Endodermal cell (in vitro differentiated cells): ENCODE measurements at regions not wholly inside any gene's neighbourhood (a gene's known extent, or its start where the extent isn't known, plus 50 kb on each side); places are given as distances from the start of the nearest gene placed in this dataset.

Experiments used
- DNase-seq: peaks from one replicate; pipeline ENCODE4 v3.0.0-alpha.2; 2017
- H3K27ac ChIP-seq: 2 replicates; pipeline ENCODE4 v1.5.1; 2013; ENCODE audit warnings: mild to moderate bottlenecking, low read depth, low read length, moderate library complexity
- H3K27me3 ChIP-seq: 2 replicates; pipeline ENCODE4 v1.6.1; 2013; ENCODE audit warnings: mild to moderate bottlenecking, low read length, moderate library complexity; ENCODE audit not compliant: insufficient read depth, control insufficient read depth, poor library complexity, severe bottlenecking
- H3K36me3 ChIP-seq: 2 replicates; pipeline ENCODE4 v1.7.0; 2013; ENCODE audit warnings: mild to moderate bottlenecking, low read length, moderate library complexity; ENCODE audit not compliant: control insufficient read depth, insufficient read depth
- H3K4me1 ChIP-seq: one replicate; pipeline ENCODE4 v1.7.0; 2013; ENCODE audit warnings: low read length; ENCODE audit not compliant: control insufficient read depth, insufficient read depth
- H3K4me3 ChIP-seq: 2 replicates; pipeline ENCODE4 v1.5.1; 2013; ENCODE audit warnings: mild to moderate bottlenecking, low read length, moderate library complexity
- H3K9ac ChIP-seq: 2 replicates; pipeline ENCODE4 v1.6.1; 2013; ENCODE audit warnings: mild to moderate bottlenecking, low read length, moderate library complexity; ENCODE audit not compliant: poor library complexity, severe bottlenecking; ENCODE audit errors: extremely low read depth
- H3K9me3 ChIP-seq: 2 replicates; pipeline ENCODE4 v1.6.1; 2013; ENCODE audit warnings: mild to moderate bottlenecking, low read length, moderate library complexity; ENCODE audit not compliant: control insufficient read depth
- H3K27ac Mint-ChIP-seq: 2 replicates; pipeline ENCODE4 v1.8.0; 2020; ENCODE audit warnings: mixed read lengths
- H3K27me3 Mint-ChIP-seq: 2 replicates; pipeline ENCODE4 v1.8.0; 2021; ENCODE audit warnings: mild to moderate bottlenecking, mixed read lengths; ENCODE audit not compliant: insufficient read depth
- H3K36me3 Mint-ChIP-seq: 2 replicates; pipeline ENCODE4 v1.8.0; 2020; ENCODE audit warnings: low read depth, mixed read lengths
- H3K4me1 Mint-ChIP-seq: 2 replicates; pipeline ENCODE4 v1.8.0; 2020; ENCODE audit warnings: mixed read lengths
- H3K4me3 Mint-ChIP-seq: 2 replicates; pipeline ENCODE4 v1.8.0; 2020; ENCODE audit warnings: mild to moderate bottlenecking, moderate library complexity, mixed read lengths
- H3K9me3 Mint-ChIP-seq: 2 replicates; pipeline ENCODE4 v1.8.0; 2020; ENCODE audit warnings: mild to moderate bottlenecking, mixed read lengths
- CTCF ChIP-seq: fragments of 200-600 bp; sonication (generic); conservative IDR thresholded peaks from 2 replicates; pipeline ENCODE4 v1.5.0; 2021; ENCODE audit warnings: antibody characterized with exemption, mild to moderate bottlenecking
- WGBS, 2 experiments: methylation state at CpG; one replicate each; pipeline versions ENCODE4 v1.1.5 to v1.1.7; 2013; ENCODE audit warnings: missing lambda C conversion rate in 2 of 2, mixed read lengths in 1 of 2; ENCODE audit not compliant: insufficient coverage in 1 of 2, insufficient read length in 1 of 2; 5-methylcytosine and 5-hydroxymethylcytosine counted together

DNA sequence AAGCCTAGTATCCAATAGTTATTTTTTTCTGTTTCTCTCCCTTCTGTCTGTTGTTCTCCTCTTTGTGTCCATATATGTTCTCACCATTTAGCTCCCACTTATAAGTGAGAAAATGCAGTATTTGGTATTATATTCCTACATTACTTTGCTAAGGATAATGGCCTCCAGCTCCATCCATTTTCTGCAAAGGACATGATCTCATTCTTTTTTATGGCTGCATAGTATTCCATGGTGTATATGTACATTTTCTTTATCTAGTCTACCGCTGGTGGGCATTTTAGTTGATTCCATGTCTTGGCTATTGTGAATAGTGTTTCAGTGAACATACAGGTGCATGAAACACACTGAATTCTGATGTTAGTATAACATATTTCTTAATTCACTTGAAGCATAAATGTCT is 348.9 kb upstream of the TRPC7 start:
- Histone ChIP-seq H3K27ac (no peak overlapping the region), H3K27me3 (no peaks in the 10 kb centered on the region), H3K4me3 (no peak overlapping the region), H3K4me1 (no peaks in the 10 kb centered on the region), H3K9ac (no peak overlapping the region), H3K36me3 (no peaks in the 10 kb centered on the region), H3K9me3 (no peaks in the 10 kb centered on the region)
- Mint-ChIP-seq H3K27ac (no peak overlapping the region), H3K4me1 (no peaks in the 10 kb centered on the region), H3K27me3 (no peaks in the 10 kb centered on the region), H3K36me3 (no peaks in the 10 kb centered on the region), H3K4me3 (no peak overlapping the region), H3K9me3 (peaks cover 5% of the 10 kb centered on the region)
- TF ChIP-seq CTCF = no peak
- DNase-seq = no peak
- WGBS, 2 experiments = 88% methylated on average over 1 of the region's 1 CpG; no CpG with 5 or more reads in 1 of the 2 experiments

GRCh38 chr5:136712628-136713027 is 347.3 kb upstream of the TRPC7 start:
- Histone ChIP-seq H3K9ac (no peak overlapping the region), H3K27ac (no peak overlapping the region), H3K4me1 (no peaks in the 10 kb centered on the region), H3K9me3 (no peaks in the 10 kb centered on the region), H3K4me3 (no peak overlapping the region), H3K27me3 (no peaks in the 10 kb centered on the region), H3K36me3 (no peaks in the 10 kb centered on the region)
- H3K4me3 Mint-ChIP-seq = no peak overlapping the region
- H3K27ac Mint-ChIP-seq = no peak overlapping the region
- H3K27me3 Mint-ChIP-seq = no peaks in the 10 kb centered on the region
- no peaks in the 10 kb centered on the region for H3K36me3 Mint-ChIP-seq
- DNase-seq = no peak
- no peaks in the 10 kb centered on the region for H3K4me1 Mint-ChIP-seq
- peaks cover 5% of the 10 kb centered on the region for H3K9me3 Mint-ChIP-seq
- no peak for TF ChIP-seq CTCF

GRCh38 chr5:136710834-136711233 is 345.5 kb upstream of the TRPC7 start:
- WGBS, 2 experiments = 90 to 100% methylated on average over 2 to 3 of the region's 3 CpGs
- no peak overlapping the region for H3K9ac ChIP-seq
- no peak overlapping the region for H3K27ac ChIP-seq
- Mint-ChIP-seq H3K4me3 (no peak overlapping the region), H3K36me3 (no peaks in the 10 kb centered on the region), H3K27ac (no peak overlapping the region), H3K4me1 (no peaks in the 10 kb centered on the region), H3K9me3 (peaks cover 5% of the 10 kb centered on the region), H3K27me3 (no peaks in the 10 kb centered on the region)
- no peak overlapping the region for H3K4me3 ChIP-seq
- no peak for DNase-seq
- H3K36me3 ChIP-seq = no peaks in the 10 kb centered on the region
- H3K9me3 ChIP-seq = no peaks in the 10 kb centered on the region
- H3K27me3 ChIP-seq = no peaks in the 10 kb centered on the region
- no peak for TF ChIP-seq CTCF
- no peaks in the 10 kb centered on the region for H3K4me1 ChIP-seq
